ENCODE measurements at regions not wholly inside any gene's neighbourhood (a gene's known extent, or its start where the extent isn't known, plus 50 kb on each side); places are given as distances from the start of the nearest gene placed in this dataset.

GRCh38 chr9:84438391-84438790 lies 97.8 kb upstream of the SLC28A3 start:
- no peaks in the 10 kb centered on the region for H3K36me3 ChIP-seq
- 88 to 97% (median 91%) methylated on average over 1 of the region's 1 CpG for WGBS, 5 donors

GRCh38 chr9:84439250-84439649 lies 98.7 kb upstream of the SLC28A3 start:
- DNase-seq: no peak
- intact Hi-C loops (cut with DNase I; ENCODE audit: low total_unique reads): no loop called here
- no peak for TF ChIP-seq EP300 (IDR thresholded peaks at IDR 0.05)
- no peak overlapping the region for H3K27ac ChIP-seq
- 42 to 70% (median 65%) methylated on average over 3 of the region's 3 CpGs for WGBS, 5 donors
- no peaks in the 10 kb centered on the region for H3K27me3 ChIP-seq
- no peaks in the 10 kb centered on the region for H3K4me1 ChIP-seq
- H3K9me3 ChIP-seq: peaks cover 0 to 6% (median 0%) of the 10 kb centered on the region in 4 donors
- H3K36me3 ChIP-seq: no peaks in the 10 kb centered on the region
- H3K4me3 ChIP-seq: no peak overlapping the region

More at GRCh38 chr9:84438391-84438790, 97.8 kb upstream of the SLC28A3 start:
- Histone ChIP-seq H3K4me3 (no peak overlapping the region), H3K4me1 (no peaks in the 10 kb centered on the region), H3K27ac (no peak overlapping the region), H3K27me3 (no peaks in the 10 kb centered on the region), H3K9me3 (peaks cover 0 to 6% (median 0%) of the 10 kb centered on the region in 4 donors)
- TF ChIP-seq POLR2A (IDR thresholded peaks at IDR 0.05) (no peak), CTCF (IDR thresholded peaks at IDR 0.05) (no peak), POLR2AphosphoS5 (IDR thresholded peaks at IDR 0.05) (no peak), EP300 (IDR thresholded peaks at IDR 0.05) (no peak)
- DNase-seq: no peak
- intact Hi-C loops (cut with DNase I; ENCODE audit: low total_unique reads): no loop called here

GRCh38 chr9:84442712-84443111 lies 102.2 kb upstream of the SLC28A3 start:
- intact Hi-C loops (cut with DNase I; ENCODE audit: low total_unique reads): no loop called here
- Histone ChIP-seq H3K36me3 (no peaks in the 10 kb centered on the region), H3K4me3 (no peak overlapping the region), H3K27ac (no peak overlapping the region), H3K9me3 (no peaks in the 10 kb centered on the region), H3K4me1 (no peaks in the 10 kb centered on the region), H3K27me3 (no peaks in the 10 kb centered on the region)
- no peak for DNase-seq
- no peak for TF ChIP-seq POLR2AphosphoS5 (IDR thresholded peaks at IDR 0.05)
- TF ChIP-seq CTCF (IDR thresholded peaks at IDR 0.05): no peak
- TF ChIP-seq EP300 (IDR thresholded peaks at IDR 0.05): no peak
- no peak for TF ChIP-seq POLR2A (IDR thresholded peaks at IDR 0.05)
- WGBS, 5 donors: 73 to 81% (median 80%) methylated on average over 6 of the region's 6 CpGs

GRCh38 chr9:84445737-84446136 lies 105.2 kb upstream of the SLC28A3 start:
- intact Hi-C loops (cut with DNase I; ENCODE audit: low total_unique reads): no loop called here

More at GRCh38 chr9:84445737-84446136, 105.2 kb upstream of the SLC28A3 start:
- WGBS, 5 donors: 91 to 98% (median 94%) methylated on average over 5 of the region's 5 CpGs
- H3K36me3 ChIP-seq: no peaks in the 10 kb centered on the region
- no peak for DNase-seq
- H3K27me3 ChIP-seq: no peaks in the 10 kb centered on the region
- no peak overlapping the region for H3K27ac ChIP-seq
- no peaks in the 10 kb centered on the region for H3K9me3 ChIP-seq
- TF ChIP-seq POLR2A (IDR thresholded peaks at IDR 0.05) (no peak), EP300 (IDR thresholded peaks at IDR 0.05) (no peak), CTCF (IDR thresholded peaks at IDR 0.05) (no peak), POLR2AphosphoS5 (IDR thresholded peaks at IDR 0.05) (no peak)
- H3K4me1 ChIP-seq: no peaks in the 10 kb centered on the region
- H3K4me3 ChIP-seq: no peak overlapping the region
